ENCODE measurements at regions not wholly inside any gene's neighbourhood (a gene's known extent, or its start where the extent isn't known, plus 50 kb on each side); places are given as distances from the start of the nearest gene placed in this dataset.

DNA sequence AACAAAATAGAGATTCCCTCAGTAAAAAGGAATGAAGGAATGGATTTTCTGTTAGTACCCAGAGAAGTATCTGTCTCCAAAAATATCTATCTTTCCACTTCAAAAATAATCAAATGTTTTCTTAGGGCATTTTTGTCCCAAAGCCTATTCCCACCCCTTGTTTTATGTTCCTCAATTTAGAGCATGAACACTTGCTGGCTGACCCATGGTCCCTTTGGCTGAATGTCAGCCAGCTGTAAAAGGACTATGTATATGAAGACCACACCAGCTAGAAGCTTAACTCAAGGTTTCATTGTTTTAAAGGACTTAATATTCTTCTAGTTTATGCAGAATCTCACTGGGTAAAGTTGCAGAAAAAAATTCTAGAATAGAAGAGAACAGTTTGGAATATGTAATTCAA lies 931.2 kb downstream of the MCTP2 start:
- no peaks in the 10 kb centered on the region for H3K4me1 ChIP-seq (ENCODE audit: insufficient read depth, low read length)
- in situ Hi-C loops (cut with HindIII; ENCODE audit: extremely low pct_ligation_motif_present, low pct_unique_long_range_greater_than_20kb), result no loop called here
- ATAC-seq, result no peak
- no peak for TF ChIP-seq HDAC2 (CRISPR knock-in tag; IDR thresholded peaks at IDR 0.05)
- TF ChIP-seq, protein P1, sequence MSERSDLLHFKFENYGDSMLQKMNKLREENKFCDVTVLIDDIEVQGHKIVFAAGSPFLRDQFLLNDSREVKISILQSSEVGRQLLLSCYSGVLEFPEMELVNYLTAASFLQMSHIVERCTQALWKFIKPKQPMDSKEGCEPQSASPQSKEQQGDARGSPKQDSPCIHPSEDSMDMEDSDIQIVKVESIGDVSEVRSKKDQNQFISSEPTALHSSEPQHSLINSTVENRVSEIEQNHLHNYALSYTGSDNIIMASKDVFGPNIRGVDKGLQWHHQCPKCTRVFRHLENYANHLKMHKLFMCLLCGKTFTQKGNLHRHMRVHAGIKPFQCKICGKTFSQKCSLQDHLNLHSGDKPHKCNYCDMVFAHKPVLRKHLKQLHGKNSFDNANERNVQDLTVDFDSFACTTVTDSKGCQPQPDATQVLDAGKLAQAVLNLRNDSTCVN (CRISPR knock-in tag; IDR thresholded peaks at IDR 0.05; ENCODE audit: borderline replicate concordance), result no peak
- no peak for TF ChIP-seq ZNF749 (CRISPR knock-in tag; IDR thresholded peaks at IDR 0.05; ENCODE audit: borderline replicate concordance)
- TF ChIP-seq ISL2 (CRISPR knock-in tag; IDR thresholded peaks at IDR 0.05), result no peak
- no peak for TF ChIP-seq PITX1 (CRISPR knock-in tag; IDR thresholded peaks at IDR 0.05)
- TF ChIP-seq SRSF1 (optimal IDR thresholded peaks at IDR 0.05; ENCODE audit: low read depth, low read length), result no peak
- no peak for TF ChIP-seq ONECUT2 (CRISPR knock-in tag; IDR thresholded peaks at IDR 0.05)
- TF ChIP-seq, protein P2, sequence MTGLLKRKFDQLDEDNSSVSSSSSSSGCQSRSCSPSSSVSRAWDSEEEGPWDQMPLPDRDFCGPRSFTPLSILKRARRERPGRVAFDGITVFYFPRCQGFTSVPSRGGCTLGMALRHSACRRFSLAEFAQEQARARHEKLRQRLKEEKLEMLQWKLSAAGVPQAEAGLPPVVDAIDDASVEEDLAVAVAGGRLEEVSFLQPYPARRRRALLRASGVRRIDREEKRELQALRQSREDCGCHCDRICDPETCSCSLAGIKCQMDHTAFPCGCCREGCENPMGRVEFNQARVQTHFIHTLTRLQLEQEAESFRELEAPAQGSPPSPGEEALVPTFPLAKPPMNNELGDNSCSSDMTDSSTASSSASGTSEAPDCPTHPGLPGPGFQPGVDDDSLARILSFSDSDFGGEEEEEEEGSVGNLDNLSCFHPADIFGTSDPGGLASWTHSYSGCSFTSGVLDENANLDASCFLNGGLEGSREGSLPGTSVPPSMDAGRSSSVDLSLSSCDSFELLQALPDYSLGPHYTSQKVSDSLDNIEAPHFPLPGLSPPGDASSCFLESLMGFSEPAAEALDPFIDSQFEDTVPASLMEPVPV (CRISPR knock-in tag; IDR thresholded peaks at IDR 0.05), result no peak
- H2AFZ ChIP-seq (ENCODE audit: low read length), result no peak overlapping the region
- DNase-seq (ENCODE audit: low spot score), result no peak
- no peaks in the 10 kb centered on the region for H3K36me3 ChIP-seq (replicated peaks in 1 of 2; ENCODE audit: control insufficient read depth in 1 of 2, insufficient read depth in 2 of 2, low read length in 2 of 2)
- intact Hi-C loops (cut with micrococcal nuclease; ENCODE audit: unreplicated experiment), result no loop called here
- POLR2A ChIA-PET, result no interaction called here
- no peak overlapping the region for H3K9ac ChIP-seq (ENCODE audit: insufficient read depth, low read depth, low read length)
- H4K20me1 ChIP-seq (ENCODE audit: insufficient read depth, low read length), result no peaks in the 10 kb centered on the region
- no peaks in the 10 kb centered on the region for H3K79me2 ChIP-seq (ENCODE audit: insufficient read depth, low read length)
- no TSS peak for BruUV-seq (replicated peaks)
- no peak overlapping the region for H3K27ac ChIP-seq (ENCODE audit: extremely low read length, insufficient read depth, low read length)
- no peak overlapping the region for H3K4me2 ChIP-seq (ENCODE audit: low read depth, low read length)
- FAIRE-seq, result no peak
- no peak overlapping the region for H3K4me3 ChIP-seq (replicated peaks in 1 of 3; ENCODE audit: insufficient read depth in 1 of 3, low read depth in 2 of 3, low read length in 3 of 3)
- CTCF ChIA-PET (ENCODE audit: low intra/inter-chr PET ratio, low total read pairs), result no interaction called here
- H3K27me3 ChIP-seq (ENCODE audit: control insufficient read depth in 1 of 2, insufficient read depth in 2 of 2, low read length in 2 of 2), result no peaks in the 10 kb centered on the region
- peaks cover 85% of the 10 kb centered on the region for H3K9me3 ChIP-seq (ENCODE audit: low read length)
